NB4 (cell line): ENCODE measurements at regions not wholly inside any gene's neighbourhood (a gene's known extent, or its start where the extent isn't known, plus 50 kb on each side); places are given as distances from the start of the nearest gene placed in this dataset.

Experiments
- DNase-seq: peaks from one replicate; pipeline ENCODE4 v3.0.0; 2010; ENCODE audit warnings: low read depth
- H3K4me3 ChIP-seq: one replicate; pipeline ENCODE4 v1.5.1; 2011; ENCODE audit warnings: mild to moderate bottlenecking, low read depth, low read length, moderate library complexity
- CTCF ChIP-seq: IDR thresholded peaks from one replicate; pipeline ENCODE4 v1.5.1; 2012; ENCODE audit warnings: low read depth, low read length
- MAX ChIP-seq: IDR thresholded peaks from 2 replicates; pipeline ENCODE4 v1.6.1; 2011; ENCODE audit warnings: low read depth, low read length
- MYC ChIP-seq: IDR thresholded peaks from 2 replicates; pipeline ENCODE4 v1.6.1; 2011; ENCODE audit warnings: low read depth, low read length
- POLR2A ChIP-seq: IDR thresholded peaks from 2 replicates; pipeline ENCODE4 v1.6.1; 2011; ENCODE audit warnings: mild to moderate bottlenecking; ENCODE audit not compliant: insufficient read length; ENCODE audit errors: extremely low read depth

GRCh38 chr10:107498983-107499382 lies 334.5 kb upstream of the SORCS1 start:
- TF ChIP-seq CTCF (no peak), MYC (no peak), POLR2A (no peak), MAX (no peak)
- DNase-seq = no peak
- no peak overlapping the region for H3K4me3 ChIP-seq

- H3K4me3 ChIP-seq = no peak overlapping the region
- no peak for TF ChIP-seq POLR2A
- no peak for TF ChIP-seq MAX
- no peak for TF ChIP-seq CTCF
- no peak for TF ChIP-seq MYC
- DNase-seq = no peak
Measured at GRCh38 chr10:107497024-107497423, 332.5 kb upstream of the SORCS1 start.

GRCh38 chr10:107496594-107496993 lies 332.1 kb upstream of the SORCS1 start:
- DNase-seq = no peak
- no peak for TF ChIP-seq MAX
- TF ChIP-seq POLR2A = no peak
- H3K4me3 ChIP-seq = no peak overlapping the region

GRCh38 chr10:107492389-107492788 lies 327.9 kb upstream of the SORCS1 start:
- TF ChIP-seq POLR2A (no peak), MAX (no peak), MYC (no peak), CTCF (no peak)
- no peak overlapping the region for H3K4me3 ChIP-seq
- DNase-seq = no peak

- TF ChIP-seq MAX (no peak), POLR2A (no peak), CTCF (no peak), MYC (no peak)
- H3K4me3 ChIP-seq = no peak overlapping the region
- DNase-seq = no peak
Measured at GRCh38 chr10:107490389-107490788, 325.9 kb upstream of the SORCS1 start.

GRCh38 chr10:107487284-107487683 lies 322.8 kb upstream of the SORCS1 start:
- no peak for TF ChIP-seq POLR2A
- TF ChIP-seq MYC = no peak
- TF ChIP-seq MAX = no peak
- no peak for TF ChIP-seq CTCF
- DNase-seq = peak; percentile 8
- H3K4me3 ChIP-seq = no peak overlapping the region

GRCh38 chr10:107485019-107485418 lies 320.5 kb upstream of the SORCS1 start:
- TF ChIP-seq MAX (no peak), MYC (no peak), POLR2A (no peak), CTCF (no peak)
- no peak for DNase-seq

More at GRCh38 chr10:107485019-107485418, 320.5 kb upstream of the SORCS1 start:
- H3K4me3 ChIP-seq = no peak overlapping the region
